OCI-LY7 (cell line): ENCODE measurements at regions not wholly inside any gene's neighbourhood (a gene's known extent, or its start where the extent isn't known, plus 50 kb on each side); places are given as distances from the start of the nearest gene placed in this dataset.

Experiments used
- BruUV-seq: library from RNA; stranded (reverse); fragments of 400-500 nt; replicated peaks from 2 replicates; lab custom pipeline; 2021; lab: Mats Ljungman, UMichigan
- CTCF ChIA-PET: fragments of 300-600 bp; sonication (Branson Sonifier 250); formaldehyde crosslinking; loops from one replicate; lab custom pipeline; 2022; ENCODE audit warnings: antibody characterized with exemption; ENCODE audit not compliant: unreplicated experiment; lab: Charles Lee
- POLR2A ChIA-PET: fragments of 300-600 bp; sonication (Branson Sonifier 250); formaldehyde crosslinking; loops from one replicate; lab custom pipeline; 2022; ENCODE audit warnings: antibody characterized with exemption; lab: Charles Lee
- DNase-seq: peaks from one replicate; pipeline ENCODE4 v3.0.0-alpha.2; 2015; ENCODE audit warnings: low spot score
- H2AFZ ChIP-seq: fragments of 200-600 bp; sonication (generic), shearing (Covaris generic); 2 replicates; pipeline ENCODE4 v1.6.1; 2014; ENCODE audit warnings: mild to moderate bottlenecking, antibody characterized with exemption, low read length, moderate library complexity
- H3K27ac ChIP-seq: fragments of 200-600 bp; sonication (generic); 2 replicates; pipeline ENCODE4 v1.5.1; 2014; ENCODE audit warnings: mixed run types, low read depth, mild to moderate bottlenecking, moderate library complexity, low read length, inconsistent platforms; ENCODE audit not compliant: poor library complexity, severe bottlenecking
- H3K36me3 ChIP-seq: fragments of 200-600 bp; sonication (generic); 2 replicates; pipeline ENCODE4 v1.6.1; 2014; ENCODE audit warnings: mild to moderate bottlenecking, antibody characterized with exemption, low read length, moderate library complexity, mixed read lengths; ENCODE audit not compliant: insufficient read depth
- H3K4me1 ChIP-seq: fragments of 200-600 bp; sonication (generic); 2 replicates; pipeline ENCODE4 v1.5.1; 2014; ENCODE audit warnings: mild to moderate bottlenecking, low read length; ENCODE audit not compliant: insufficient read depth, poor library complexity, severe bottlenecking
- H3K4me2 ChIP-seq: fragments of 200-600 bp; sonication (generic); 2 replicates; pipeline ENCODE4 v1.6.1; 2014; ENCODE audit warnings: mild to moderate bottlenecking, low read length
- H3K4me3 ChIP-seq: fragments of 200-600 bp; sonication (generic); 2 replicates; pipeline ENCODE4 v1.5.1; 2014; ENCODE audit warnings: mild to moderate bottlenecking, low read depth, low read length; ENCODE audit not compliant: poor library complexity, severe bottlenecking
- H3K79me2 ChIP-seq: fragments of 200-600 bp; sonication (generic); 2 replicates; pipeline ENCODE4 v1.6.1; 2016; ENCODE audit warnings: low read depth, mild to moderate bottlenecking, low read length, moderate library complexity, mixed read lengths; ENCODE audit not compliant: insufficient read depth
- H3K9me2 ChIP-seq: fragments of 200-600 bp; sonication (generic); 2 replicates; pipeline ENCODE4 v1.6.1; 2016; ENCODE audit warnings: mild to moderate bottlenecking, low read length, mixed read lengths; ENCODE audit not compliant: insufficient read depth
- H3K9me3 ChIP-seq: fragments of 200-600 bp; sonication (generic); 2 replicates; pipeline ENCODE4 v1.6.1; 2014; ENCODE audit warnings: mild to moderate bottlenecking, mixed run types, low read length, mixed read lengths
- H4K20me1 ChIP-seq: fragments of 200-600 bp; sonication (generic); 2 replicates; pipeline ENCODE4 v1.6.1; 2014; ENCODE audit warnings: mild to moderate bottlenecking, antibody characterized with exemption, low read length, moderate library complexity, mixed read lengths; ENCODE audit not compliant: insufficient read depth
- CTCF ChIP-seq: fragments of 200-600 bp; sonication (generic); conservative IDR thresholded peaks from 2 replicates; pipeline ENCODE4 v1.5.1; 2014; ENCODE audit warnings: mild to moderate bottlenecking, antibody characterized with exemption, low read length, moderate library complexity, mixed read lengths
- EZH2phosphoT487 ChIP-seq: fragments of 200-600 bp; sonication (generic); IDR thresholded peaks from 2 replicates; pipeline ENCODE4 v1.6.1; 2018; ENCODE audit warnings: low read depth, borderline replicate concordance, mild to moderate bottlenecking, mixed run types, antibody characterized with exemption, low read length, moderate library complexity, mixed read lengths
- intact Hi-C: fragments of 100-400 bp; cut with micrococcal nuclease; formaldehyde crosslinking; loops from one replicate; pipeline ENCODE4 v1.10.0; 2022; ENCODE audit not compliant: unreplicated experiment

GRCh38 chr22:48335442-48336139 is 1492.1 kb downstream of the BRD1 start:
- Histone ChIP-seq H3K4me3 (no peak overlapping the region), H3K27ac (no peak overlapping the region), H3K4me1 (no peaks in the 10 kb centered on the region), H3K9me3 (no peaks in the 10 kb centered on the region), H2AFZ (no peak overlapping the region), H3K79me2 (no peaks in the 10 kb centered on the region), H3K9me2 (no peaks in the 10 kb centered on the region), H3K4me2 (no peak overlapping the region), H4K20me1 (no peaks in the 10 kb centered on the region), H3K36me3 (no peaks in the 10 kb centered on the region)
- no TSS peak for BruUV-seq
- ChIA-PET CTCF (no interaction called here), POLR2A (no interaction called here)
- no peak for TF ChIP-seq EZH2phosphoT487
- TF ChIP-seq CTCF: no peak
- intact Hi-C loops: no loop called here
- no peak for DNase-seq

- Histone ChIP-seq H3K36me3 (no peaks in the 10 kb centered on the region), H2AFZ (no peak overlapping the region), H3K27ac (no peak overlapping the region), H3K4me1 (no peaks in the 10 kb centered on the region), H3K9me2 (no peaks in the 10 kb centered on the region), H3K4me2 (no peak overlapping the region), H3K79me2 (no peaks in the 10 kb centered on the region), H3K4me3 (no peak overlapping the region), H3K9me3 (no peaks in the 10 kb centered on the region), H4K20me1 (no peaks in the 10 kb centered on the region)
- TF ChIP-seq CTCF: no peak
- TF ChIP-seq EZH2phosphoT487: no peak
- ChIA-PET CTCF (no interaction called here), POLR2A (no interaction called here)
- no peak for DNase-seq
- no TSS peak for BruUV-seq
- intact Hi-C loops: no loop called here
Measured at GRCh38 chr22:48334971-48335370, 1492.7 kb downstream of the BRD1 start.
